ENCODE measurements at regions not wholly inside any gene's neighbourhood (a gene's known extent, or its start where the extent isn't known, plus 50 kb on each side); places are given as distances from the start of the nearest gene placed in this dataset.

DNA sequence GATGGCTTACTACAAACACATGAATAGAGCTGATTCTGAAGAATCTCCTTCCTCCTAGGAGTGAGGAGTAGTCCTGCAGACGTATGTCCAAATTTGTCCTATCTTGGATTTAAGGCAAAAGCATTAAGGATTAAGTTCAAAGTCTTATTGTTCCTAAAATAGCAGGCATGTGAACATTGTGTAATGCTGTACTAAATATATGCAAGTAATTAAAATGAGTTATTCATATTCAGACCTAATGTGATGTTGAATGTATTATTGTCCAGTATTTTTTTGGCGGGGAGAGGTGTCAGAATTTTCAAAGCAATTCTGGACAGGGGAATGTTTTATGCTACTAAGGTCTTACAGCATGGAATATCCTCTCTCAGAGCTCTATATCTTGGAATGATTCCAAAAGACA is 60.7 kb upstream of the STK38L start:
- TF ChIP-seq, protein P1, sequence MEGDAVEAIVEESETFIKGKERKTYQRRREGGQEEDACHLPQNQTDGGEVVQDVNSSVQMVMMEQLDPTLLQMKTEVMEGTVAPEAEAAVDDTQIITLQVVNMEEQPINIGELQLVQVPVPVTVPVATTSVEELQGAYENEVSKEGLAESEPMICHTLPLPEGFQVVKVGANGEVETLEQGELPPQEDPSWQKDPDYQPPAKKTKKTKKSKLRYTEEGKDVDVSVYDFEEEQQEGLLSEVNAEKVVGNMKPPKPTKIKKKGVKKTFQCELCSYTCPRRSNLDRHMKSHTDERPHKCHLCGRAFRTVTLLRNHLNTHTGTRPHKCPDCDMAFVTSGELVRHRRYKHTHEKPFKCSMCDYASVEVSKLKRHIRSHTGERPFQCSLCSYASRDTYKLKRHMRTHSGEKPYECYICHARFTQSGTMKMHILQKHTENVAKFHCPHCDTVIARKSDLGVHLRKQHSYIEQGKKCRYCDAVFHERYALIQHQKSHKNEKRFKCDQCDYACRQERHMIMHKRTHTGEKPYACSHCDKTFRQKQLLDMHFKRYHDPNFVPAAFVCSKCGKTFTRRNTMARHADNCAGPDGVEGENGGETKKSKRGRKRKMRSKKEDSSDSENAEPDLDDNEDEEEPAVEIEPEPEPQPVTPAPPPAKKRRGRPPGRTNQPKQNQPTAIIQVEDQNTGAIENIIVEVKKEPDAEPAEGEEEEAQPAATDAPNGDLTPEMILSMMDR (IDR thresholded peaks at IDR 0.05; ENCODE audit: low read depth, low read length): no peak
- H3K4me1 ChIP-seq (ENCODE audit: low read depth): peaks cover 6% of the 10 kb centered on the region
- no peaks in the 10 kb centered on the region for H3K27me3 ChIP-seq
- no peak overlapping the region for H3K4me3 ChIP-seq
- no peaks in the 10 kb centered on the region for H3K9me3 ChIP-seq (ENCODE audit: low read depth)
- no peak overlapping the region for H3K27ac ChIP-seq
- no peak for DNase-seq (ENCODE audit: low read depth in 1 of 2, low spot score in 1 of 2)
- H3K36me3 ChIP-seq: no peaks in the 10 kb centered on the region

DNA sequence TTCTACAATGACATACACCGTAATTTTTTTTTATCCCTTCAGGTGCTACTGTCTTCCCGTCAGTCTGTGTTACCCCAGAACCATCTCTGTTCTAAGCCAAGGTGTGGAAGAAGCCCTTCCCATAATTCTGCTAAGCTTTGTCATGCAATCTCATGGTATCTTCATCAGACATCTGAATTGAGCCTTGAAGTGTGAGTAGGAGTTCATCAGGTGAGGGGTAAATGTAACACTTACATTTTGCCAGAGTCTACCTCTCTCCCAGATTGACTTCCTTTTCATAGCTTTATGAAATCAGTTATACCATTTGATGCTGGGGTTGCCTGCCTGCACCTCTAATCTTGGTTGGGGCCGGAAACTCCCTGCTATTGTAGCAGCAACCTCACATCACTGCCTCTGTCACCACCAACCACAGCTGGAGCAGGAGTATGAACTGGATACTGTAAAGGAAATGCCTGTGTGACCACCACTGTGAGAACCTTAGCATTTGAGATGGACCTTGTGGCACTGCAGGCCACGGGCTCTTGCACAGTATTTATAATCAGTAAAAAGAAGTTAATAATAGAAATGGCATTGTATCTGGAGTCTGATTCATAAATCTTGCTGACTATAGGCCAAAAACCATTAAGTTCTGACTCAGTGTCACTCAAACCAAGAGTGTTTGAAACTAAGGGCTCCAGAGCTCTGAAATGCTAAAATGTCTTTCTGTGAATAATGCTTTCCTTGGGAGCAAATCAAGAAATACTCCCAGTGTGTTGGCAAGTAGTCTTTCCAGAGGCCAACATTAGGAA is 58.7 kb upstream of the STK38L start:
- H3K4me3 ChIP-seq: no peak overlapping the region
- peak in 1 of 2 donors; percentile 91 for DNase-seq (ENCODE audit: low read depth in 1 of 2, low spot score in 1 of 2)
- H3K36me3 ChIP-seq: no peaks in the 10 kb centered on the region
- no peaks in the 10 kb centered on the region for H3K4me1 ChIP-seq (ENCODE audit: low read depth)
- TF ChIP-seq, protein P1 (IDR thresholded peaks at IDR 0.05; ENCODE audit: low read depth, low read length): no peak
- H3K27ac ChIP-seq: no peak overlapping the region
- no peaks in the 10 kb centered on the region for H3K9me3 ChIP-seq (ENCODE audit: low read depth)
- no peaks in the 10 kb centered on the region for H3K27me3 ChIP-seq

DNA sequence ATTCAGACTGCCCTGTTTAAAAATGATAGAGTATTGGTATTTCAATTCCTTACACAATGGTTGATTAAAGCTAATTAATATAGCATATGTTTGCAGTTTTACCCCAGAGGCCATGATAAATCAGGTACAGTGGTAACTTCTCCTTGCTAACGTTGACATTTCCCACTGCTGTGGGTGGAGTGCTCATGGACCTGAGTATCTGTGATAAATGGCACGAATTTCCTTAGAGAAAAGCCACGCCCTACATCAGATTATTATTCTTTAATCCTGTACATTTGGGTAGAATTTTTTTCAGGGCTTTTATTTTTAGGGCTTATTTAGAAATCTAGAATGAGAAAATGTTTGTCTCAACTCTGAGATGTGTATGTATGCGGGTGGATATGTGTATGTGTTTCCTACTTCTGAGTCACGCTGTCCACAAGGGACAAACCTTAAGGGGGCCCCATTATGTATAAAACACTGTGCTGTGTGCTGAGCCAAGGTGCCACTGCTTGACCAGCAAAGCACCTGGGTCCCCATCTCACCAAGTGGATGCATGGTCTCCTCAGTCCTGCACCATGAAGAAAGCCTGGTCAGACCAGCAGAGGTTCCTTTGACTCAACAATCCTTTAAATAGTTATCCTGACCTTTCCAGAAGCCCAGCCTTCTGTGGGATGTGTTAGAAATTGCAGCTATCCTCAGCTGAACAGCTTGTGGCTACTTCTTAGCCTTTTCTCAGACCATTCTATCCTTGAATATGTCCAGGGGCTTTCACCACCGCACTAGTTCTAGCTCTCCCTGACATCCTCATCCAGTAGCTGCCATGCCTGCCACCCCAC is 57.9 kb upstream of the STK38L start:
- no peaks in the 10 kb centered on the region for H3K9me3 ChIP-seq (ENCODE audit: low read depth)
- no peak overlapping the region for H3K4me3 ChIP-seq
- no peaks in the 10 kb centered on the region for H3K36me3 ChIP-seq
- no peak for DNase-seq (ENCODE audit: low read depth in 1 of 2, low spot score in 1 of 2)
- H3K27ac ChIP-seq: no peak overlapping the region
- H3K4me1 ChIP-seq (ENCODE audit: low read depth): no peaks in the 10 kb centered on the region
- TF ChIP-seq, protein P1 (IDR thresholded peaks at IDR 0.05; ENCODE audit: low read depth, low read length): no peak
- H3K27me3 ChIP-seq: no peaks in the 10 kb centered on the region

DNA sequence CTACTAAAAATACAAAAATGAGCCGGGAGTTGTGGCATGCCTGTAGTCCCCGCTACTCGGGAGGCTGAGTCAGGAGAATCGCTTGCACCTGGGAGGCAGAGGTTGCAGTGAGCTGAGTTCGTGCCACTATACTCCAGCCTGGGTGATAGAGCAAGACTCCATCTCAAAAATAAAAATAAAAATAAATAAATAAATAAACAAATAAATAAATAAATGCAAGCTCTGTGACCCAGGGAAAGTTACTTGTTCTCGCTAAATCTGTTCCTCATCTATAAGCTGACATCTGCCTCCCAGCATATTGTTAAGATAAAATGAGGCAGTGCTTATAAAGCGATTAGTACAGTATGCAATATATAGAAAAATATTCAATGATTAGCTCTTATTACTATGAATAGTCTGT is 56.4 kb upstream of the STK38L start:
- no peaks in the 10 kb centered on the region for H3K9me3 ChIP-seq (ENCODE audit: low read depth)
- no peak overlapping the region for H3K4me3 ChIP-seq
- no peaks in the 10 kb centered on the region for H3K36me3 ChIP-seq
- no peaks in the 10 kb centered on the region for H3K4me1 ChIP-seq (ENCODE audit: low read depth)
- no peaks in the 10 kb centered on the region for H3K27me3 ChIP-seq
- no peak overlapping the region for H3K27ac ChIP-seq
- TF ChIP-seq, protein P1 (IDR thresholded peaks at IDR 0.05; ENCODE audit: low read depth, low read length): no peak
- DNase-seq (ENCODE audit: low read depth in 1 of 2, low spot score in 1 of 2): no peak

DNA sequence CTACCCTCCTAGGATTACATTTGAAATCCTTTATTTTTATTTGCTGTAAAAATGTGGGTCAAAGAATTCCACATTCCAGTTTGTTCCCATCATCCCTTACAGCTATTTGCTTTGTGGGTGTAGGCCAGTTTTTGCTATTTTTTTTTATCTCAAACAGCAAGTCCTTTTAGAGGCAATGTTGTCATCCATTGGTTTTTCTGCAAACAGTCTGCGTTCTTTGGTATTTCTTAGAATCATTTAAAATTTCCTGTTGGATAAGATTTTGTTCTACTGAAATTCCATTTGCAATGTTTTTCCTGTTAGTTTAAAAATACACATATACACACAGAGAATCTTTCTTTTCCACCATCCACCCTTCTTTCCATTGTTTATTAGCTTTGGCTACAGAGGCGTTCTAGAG is 53.3 kb upstream of the STK38L start:
- DNase-seq (ENCODE audit: low read depth in 1 of 2, low spot score in 1 of 2): peak in 1 of 2 donors; percentile 79
- no peak overlapping the region for H3K27ac ChIP-seq
- H3K27me3 ChIP-seq: no peaks in the 10 kb centered on the region
- H3K36me3 ChIP-seq: no peaks in the 10 kb centered on the region
- TF ChIP-seq, protein P1 (IDR thresholded peaks at IDR 0.05; ENCODE audit: low read depth, low read length): no peak
- H3K4me1 ChIP-seq (ENCODE audit: low read depth): peaks cover 18% of the 10 kb centered on the region
- no peaks in the 10 kb centered on the region for H3K9me3 ChIP-seq (ENCODE audit: low read depth)
- H3K4me3 ChIP-seq: no peak overlapping the region
